Amniotic epithelial cell (primary cell): ENCODE measurements at regions not wholly inside any gene's neighbourhood (a gene's known extent, or its start where the extent isn't known, plus 50 kb on each side); places are given as distances from the start of the nearest gene placed in this dataset.
A peak's percentile ranks its signal among the peaks of the same experiment; 100 is the strongest.
"Not testable (repeated sequence)": the region's sequence is repeated elsewhere in the genome, so short reads cannot be mapped to it uniquely, and the experiment has no call there.

Source experiments
- DNase-seq: peaks from one replicate; pipeline ENCODE4 v3.0.0-alpha.2; 2010; ENCODE audit warnings: low read depth

GRCh38 chr5:72651109-72651508, 143.9 kb upstream of the ZNF366 start:
- DNase-seq = no peak

DNA sequence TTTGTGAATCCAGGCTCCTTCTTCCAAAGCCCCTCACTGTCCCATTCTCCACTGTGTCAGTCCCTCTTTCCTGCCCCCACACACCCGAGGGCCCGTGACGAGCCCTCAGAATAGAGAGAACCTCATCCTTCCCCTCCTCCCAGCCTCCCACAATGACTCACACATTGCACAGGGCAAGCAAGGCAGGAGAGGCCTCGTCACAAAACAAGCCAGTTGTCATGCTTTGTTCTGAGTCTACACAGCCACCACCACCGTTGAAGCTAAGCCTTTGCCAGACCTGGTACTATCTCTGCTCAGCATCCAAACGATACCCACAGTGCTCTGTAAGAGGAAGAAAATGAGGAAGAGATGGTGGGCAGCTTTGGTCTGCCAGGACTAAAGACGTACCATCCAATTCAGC, 142.2 kb upstream of the ZNF366 start:
- peak; percentile 71 for DNase-seq

GRCh38 chr5:72648480-72648879, 141.3 kb upstream of the ZNF366 start:
- peak; percentile 59 for DNase-seq

- peak; percentile 87 for DNase-seq
Measured at GRCh38 chr5:72647806-72648205, 140.6 kb upstream of the ZNF366 start.

DNA sequence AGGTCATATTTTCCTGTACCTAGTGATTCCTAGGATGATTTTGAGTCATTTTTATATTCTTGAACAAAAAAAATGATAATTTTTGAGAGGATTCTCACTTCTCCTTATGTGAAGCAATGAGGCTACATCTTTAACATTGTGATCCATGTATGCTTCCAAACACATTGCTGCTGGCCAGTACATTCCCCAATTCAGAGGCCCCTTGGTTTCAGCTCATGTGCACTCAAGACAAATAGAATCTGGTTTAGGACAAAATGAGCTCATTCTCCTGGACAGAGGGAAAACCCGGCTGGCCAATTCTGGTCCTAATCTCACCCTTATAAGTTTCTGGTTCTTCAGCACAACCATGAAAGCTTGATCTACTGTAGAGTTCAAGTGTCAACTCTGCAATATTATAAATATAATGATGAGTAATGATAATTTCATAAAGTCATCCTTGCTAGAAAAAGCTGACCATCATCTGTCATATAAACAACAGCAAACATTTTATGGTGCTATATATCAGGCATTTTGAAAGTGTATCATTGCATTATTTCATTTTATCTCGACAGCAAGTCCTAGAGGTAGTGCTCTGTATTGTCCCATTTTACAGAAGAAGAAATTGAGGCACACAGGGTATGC, 139.1 kb upstream of the ZNF366 start:
- DNase-seq = no peak

DNA sequence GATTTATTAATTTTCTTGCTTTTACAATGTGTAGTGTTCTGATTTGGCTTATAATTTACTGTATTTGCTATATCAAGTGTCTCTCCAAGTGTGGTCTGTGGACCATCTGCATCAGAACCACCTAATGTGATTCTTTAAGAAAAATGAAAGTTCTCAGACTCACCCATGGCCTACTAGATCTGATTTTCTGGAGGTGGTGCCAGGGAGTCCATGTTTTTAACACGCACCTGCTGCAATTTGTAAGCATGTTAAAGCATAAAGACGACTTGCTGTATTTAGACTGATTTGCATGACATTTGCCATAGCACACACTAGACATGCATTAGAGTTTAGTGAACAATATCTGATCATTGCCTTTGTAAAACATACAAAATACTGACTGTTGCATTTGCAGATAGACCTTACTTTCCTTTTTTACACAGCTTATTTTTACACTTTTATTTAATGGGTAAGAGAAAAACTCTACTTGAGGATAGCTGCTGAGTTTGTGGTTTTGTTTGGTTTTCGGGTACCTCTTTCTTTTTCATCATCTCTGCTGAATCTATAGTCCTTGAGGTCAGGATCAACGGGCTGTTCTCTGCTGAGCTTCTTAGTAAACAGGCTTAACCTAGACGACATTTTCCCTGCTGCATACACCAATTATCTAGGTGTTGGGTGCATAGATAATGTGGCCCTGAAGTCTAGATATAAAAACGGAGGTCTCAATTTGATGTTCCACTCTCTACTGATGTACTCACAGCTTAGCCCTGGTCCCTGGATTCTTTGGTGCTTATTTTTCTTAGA, 138.0 kb upstream of the ZNF366 start:
- no peak for DNase-seq

- DNase-seq = peak; percentile 13
Measured at GRCh38 chr5:72644296-72644695, 137.1 kb upstream of the ZNF366 start.

- DNase-seq = no peak
Measured at GRCh38 chr5:72641164-72641563, 134.0 kb upstream of the ZNF366 start.

DNA sequence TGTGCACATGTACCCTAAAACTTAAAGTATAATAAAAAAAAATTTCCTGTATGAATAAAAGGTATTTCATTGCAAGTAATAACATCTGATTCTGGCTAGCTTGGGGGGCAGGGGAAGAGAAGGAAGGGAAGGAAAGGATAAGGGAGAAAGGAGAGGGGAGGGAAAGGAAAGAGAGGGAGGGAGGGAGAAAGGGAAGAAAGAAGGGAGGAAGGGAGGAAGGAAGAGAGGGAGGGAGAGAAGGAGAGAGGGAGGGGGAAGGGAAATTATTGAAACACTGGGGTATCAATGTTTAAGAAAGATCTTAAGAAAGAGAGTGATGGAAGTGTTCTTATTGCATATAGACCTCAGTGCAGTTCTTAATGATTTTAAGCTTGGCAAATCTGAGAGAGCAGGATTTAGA, 129.8 kb upstream of the ZNF366 start:
- DNase-seq = no peak

DNA sequence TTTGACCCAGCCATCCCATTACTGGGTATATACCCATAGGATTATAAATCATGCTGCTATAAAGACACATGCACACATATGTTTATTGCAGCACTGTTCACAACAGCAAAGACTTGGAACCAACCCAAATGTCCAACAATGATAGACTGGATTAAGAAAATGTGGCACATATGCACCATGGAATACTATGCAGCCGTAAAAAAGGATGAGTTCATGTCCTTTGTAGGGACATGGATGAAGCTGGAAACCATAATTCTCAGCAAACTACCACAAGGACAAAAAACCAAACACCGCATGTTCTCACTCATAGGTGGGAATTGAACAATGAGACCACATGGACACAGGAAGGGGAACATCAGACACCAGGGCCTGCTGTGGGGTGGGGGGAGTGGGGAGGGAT, 129.4 kb upstream of the ZNF366 start:
- not testable (repeated sequence) for DNase-seq

GRCh38 chr5:72634444-72634843, 127.2 kb upstream of the ZNF366 start:
- peak; percentile 24 for DNase-seq

- peak; percentile 60 for DNase-seq
Measured at GRCh38 chr5:72633649-72634048, 126.4 kb upstream of the ZNF366 start.

GRCh38 chr5:72633041-72633445, 125.8 kb upstream of the ZNF366 start:
- peak; percentile 10 for DNase-seq

DNA sequence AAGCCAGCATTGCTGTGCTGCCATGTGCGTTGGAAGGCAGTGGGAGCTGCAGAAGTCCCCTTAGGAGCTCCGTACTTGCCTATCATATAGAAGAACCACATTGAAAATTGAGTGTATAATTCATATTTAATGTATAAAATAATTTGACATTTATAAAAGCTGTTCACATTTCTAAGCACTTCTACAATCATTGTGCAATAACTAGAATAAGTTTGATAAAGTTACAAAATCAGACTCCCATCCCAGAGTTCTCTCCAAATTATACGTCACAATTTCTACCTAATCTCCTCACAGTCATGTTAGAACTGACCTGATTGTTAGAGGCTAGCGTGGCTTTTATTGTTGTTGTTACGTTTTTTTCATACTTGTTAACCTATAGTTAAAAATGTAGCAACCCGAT, 123.5 kb upstream of the ZNF366 start:
- no peak for DNase-seq

DNA sequence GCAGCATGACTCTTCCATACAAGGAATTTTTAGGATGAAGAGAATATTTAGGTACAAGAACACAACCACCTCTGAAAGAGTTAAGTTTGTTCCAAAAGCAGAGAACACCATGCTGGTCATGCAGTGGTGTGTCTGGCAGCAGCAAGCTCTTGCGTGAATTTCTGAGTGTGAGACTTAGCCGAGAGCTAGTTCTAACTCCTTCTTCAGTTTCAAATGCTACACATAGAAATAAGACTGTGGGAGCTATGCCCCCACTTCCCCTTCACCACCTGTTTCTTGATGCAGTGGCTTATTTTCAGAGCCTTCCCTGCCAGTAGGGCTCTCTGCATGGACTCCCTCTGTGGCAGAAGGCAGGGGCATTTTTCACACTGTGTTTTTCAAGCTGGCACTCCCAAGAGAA, 122.9 kb upstream of the ZNF366 start:
- no peak for DNase-seq

DNA sequence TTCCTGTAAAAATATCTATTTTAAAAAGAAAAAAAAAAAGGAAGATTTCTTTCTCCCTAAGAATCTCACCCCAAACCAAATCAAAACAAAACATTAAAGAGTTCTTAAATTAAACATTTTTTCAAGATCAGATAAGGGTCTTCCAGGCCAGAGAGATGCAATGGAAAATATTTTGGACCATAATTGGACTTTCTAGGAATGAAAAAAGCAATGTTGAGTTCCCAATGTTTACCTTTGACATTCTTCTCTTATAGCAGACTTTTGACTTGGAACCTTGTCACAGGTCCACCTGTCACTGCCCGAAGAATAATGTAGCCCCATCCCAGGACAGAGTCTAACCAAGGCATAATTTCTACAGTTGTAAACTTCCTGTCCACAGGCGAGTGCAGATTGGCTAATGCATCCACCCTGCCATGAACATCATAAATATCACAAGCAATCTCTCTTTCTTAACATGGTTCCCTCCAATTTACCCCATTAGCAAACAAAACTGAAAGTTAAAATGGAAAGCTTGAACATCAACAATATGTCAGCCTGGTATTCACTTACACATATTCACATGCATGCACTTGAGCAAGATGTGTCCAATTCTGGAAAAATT, 121.7 kb upstream of the ZNF366 start:
- peak; percentile 19 for DNase-seq

DNA sequence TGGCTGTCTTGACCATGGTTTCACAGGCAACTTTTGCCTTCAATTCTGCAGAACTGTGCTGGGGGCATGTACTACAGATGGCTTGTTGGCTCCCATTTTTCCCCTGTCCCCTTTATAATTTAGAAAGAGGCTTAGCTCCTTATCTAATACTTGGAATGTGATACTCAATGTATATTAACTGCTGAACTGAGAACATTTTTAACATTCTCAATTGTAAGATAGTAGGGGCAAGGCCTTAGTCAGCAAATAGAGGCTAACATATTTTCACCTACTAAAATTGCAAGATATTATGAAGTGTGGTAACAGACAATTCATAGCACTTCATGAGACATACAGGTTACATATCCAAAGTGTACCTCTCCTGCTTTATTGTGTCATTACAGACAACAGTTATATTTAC, 118.1 kb upstream of the ZNF366 start:
- DNase-seq = peak; percentile 33

GRCh38 chr5:72624641-72625236, 117.5 kb upstream of the ZNF366 start:
- DNase-seq = peak; percentile 85

- no peak for DNase-seq
Measured at GRCh38 chr5:72623936-72624335, 116.7 kb upstream of the ZNF366 start.

- DNase-seq = no peak
Measured at GRCh38 chr5:72623323-72623722, 116.1 kb upstream of the ZNF366 start.

DNA sequence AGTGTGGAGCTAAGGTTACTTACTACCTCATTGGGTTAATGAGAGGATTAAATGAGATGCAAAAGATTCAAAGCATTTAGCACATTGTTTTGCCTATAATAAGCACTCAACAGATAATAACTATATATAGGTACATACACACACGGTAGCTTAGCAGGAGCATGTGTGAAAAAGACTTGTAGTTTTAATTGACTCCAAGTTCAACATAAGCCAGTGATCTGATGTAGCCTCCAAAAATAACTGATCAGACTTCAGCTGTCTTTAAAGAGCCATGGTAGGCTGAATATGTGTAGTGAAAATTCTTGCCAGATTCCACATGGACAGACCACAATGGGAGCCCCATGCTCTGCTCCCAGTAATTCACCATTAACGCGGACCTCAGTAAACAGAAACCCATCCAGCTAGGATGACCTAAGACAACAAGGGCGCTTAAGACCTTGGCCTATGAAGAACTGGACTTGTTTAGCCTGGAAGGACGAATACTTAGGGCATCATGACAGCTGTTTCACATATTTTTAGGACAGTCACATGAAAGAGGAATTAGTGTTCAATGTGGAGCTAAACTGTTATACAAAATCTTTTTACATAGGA, 115.1 kb upstream of the ZNF366 start:
- no peak for DNase-seq

GRCh38 chr5:72621576-72621975, 114.4 kb upstream of the ZNF366 start:
- DNase-seq = no peak

- DNase-seq = no peak
Measured at GRCh38 chr5:72619677-72620076, 112.5 kb upstream of the ZNF366 start.
